Effector CD8-positive, alpha-beta T cell (primary cell): ENCODE measurements at regions not wholly inside any gene's neighbourhood (a gene's known extent, or its start where the extent isn't known, plus 50 kb on each side); places are given as distances from the start of the nearest gene placed in this dataset.

Experiments
- DNase-seq: peaks from one replicate; lab custom pipeline; 2025; lab: John Stamatoyannopoulos, UW

- no peak for DNase-seq
Observed at GRCh38 chr11:95515371-95515770, 274.2 kb downstream of the FAM76B start.

GRCh38 chr11:95514416-95515110 is 275.0 kb downstream of the FAM76B start:
- DNase-seq = no peak

- DNase-seq = no peak
Observed at GRCh38 chr11:95512682-95513081, 276.9 kb downstream of the FAM76B start.

- DNase-seq = no peak
Observed at GRCh38 chr11:95512177-95512576, 277.4 kb downstream of the FAM76B start.

- no peak for DNase-seq
Observed at GRCh38 chr11:95508219-95508890, 277.4 kb upstream of the SESN3 start.

GRCh38 chr11:95507794-95508193 is 276.8 kb upstream of the SESN3 start:
- DNase-seq = no peak

- no peak for DNase-seq
Observed at GRCh38 chr11:95506777-95507176, 275.8 kb upstream of the SESN3 start.

GRCh38 chr11:95505927-95506426 is 275.0 kb upstream of the SESN3 start:
- DNase-seq = no peak

GRCh38 chr11:95503047-95503446 is 272.0 kb upstream of the SESN3 start:
- DNase-seq = no peak

- DNase-seq = no peak
Observed at GRCh38 chr11:95502522-95502921, 271.5 kb upstream of the SESN3 start.

- DNase-seq = no peak
Observed at GRCh38 chr11:95501761-95502266, 270.8 kb upstream of the SESN3 start.

- no peak for DNase-seq
Observed at GRCh38 chr11:95500466-95500865, 269.5 kb upstream of the SESN3 start.

GRCh38 chr11:95499516-95500135 is 268.6 kb upstream of the SESN3 start:
- DNase-seq = no peak

- DNase-seq = no peak
Observed at GRCh38 chr11:95498722-95499425, 267.9 kb upstream of the SESN3 start.

GRCh38 chr11:95496901-95497300 is 265.9 kb upstream of the SESN3 start:
- no peak for DNase-seq

GRCh38 chr11:95495706-95496105 is 264.7 kb upstream of the SESN3 start:
- DNase-seq = no peak

GRCh38 chr11:95494856-95495255 is 263.9 kb upstream of the SESN3 start:
- no peak for DNase-seq

- no peak for DNase-seq
Observed at GRCh38 chr11:95494167-95494566, 263.2 kb upstream of the SESN3 start.

- no peak for DNase-seq
Observed at GRCh38 chr11:95490625-95491024, 259.6 kb upstream of the SESN3 start.

GRCh38 chr11:95487938-95488337 is 256.9 kb upstream of the SESN3 start:
- no peak for DNase-seq

GRCh38 chr11:95487391-95487790 is 256.4 kb upstream of the SESN3 start:
- DNase-seq = no peak

GRCh38 chr11:95486979-95487378 is 256.0 kb upstream of the SESN3 start:
- no peak for DNase-seq
